Endothelial cell of umbilical vein (primary cell): ENCODE measurements at regions not wholly inside any gene's neighbourhood (a gene's known extent, or its start where the extent isn't known, plus 50 kb on each side); places are given as distances from the start of the nearest gene placed in this dataset.

Source experiments
- BruUV-seq: library from RNA; stranded (reverse); fragments of 400-500 nt; replicated peaks from 2 replicates; lab custom pipeline; 2021; lab: Mats Ljungman, UMichigan
- CTCF ChIA-PET: fragments of 300-600, 350-600 bp; sonication (Branson Sonifier 250); formaldehyde crosslinking; loops from one replicate; lab custom pipeline; 2021; ENCODE audit warnings: antibody characterized with exemption, inconsistent platforms; lab: Charles Lee
- POLR2A ChIA-PET: fragments of 300-600, 350-600 bp; sonication (Branson Sonifier 250); formaldehyde crosslinking; loops from one replicate; lab custom pipeline; 2021; ENCODE audit warnings: antibody characterized with exemption, inconsistent platforms; lab: Charles Lee
- DNase-seq: peaks from one replicate; pipeline ENCODE4 v3.0.0-alpha.2; 2011; ENCODE audit warnings: low read depth, low spot score
- FAIRE-seq: peaks from 2 replicates; lab custom pipeline; 2011; peaks lifted over from hg19 to GRCh38; lab: Jason Lieb, UNC
- H2AFZ ChIP-seq: 2 replicates; pipeline ENCODE4 v1.6.0; 2012; ENCODE audit warnings: low read depth, low read length, control low read depth, inconsistent platforms
- H3K27ac ChIP-seq: 2 replicates; pipeline ENCODE4 v1.5.1; 2011; ENCODE audit warnings: low read depth, mild to moderate bottlenecking, control low read depth, low read length, moderate library complexity; ENCODE audit not compliant: insufficient read depth
- H3K27me3 ChIP-seq, 2 experiments: 2 replicates each; pipeline versions ENCODE4 v1.6.0 to v1.6.1; 2011; ENCODE audit warnings: low read length in 2 of 2, mixed read lengths in 1 of 2; ENCODE audit not compliant: control insufficient read depth in 2 of 2, insufficient read depth in 2 of 2
- H3K36me3 ChIP-seq, 2 experiments: 2 replicates in 1 of 2; 3 replicates in 1 of 2; pipeline ENCODE4 v1.5.1; 2011; ENCODE audit warnings: low read length in 2 of 2, mild to moderate bottlenecking in 1 of 2, moderate library complexity in 1 of 2; ENCODE audit not compliant: control insufficient read depth in 2 of 2, insufficient read depth in 2 of 2; ENCODE audit errors: extremely low read depth in 1 of 2
- H3K4me1 ChIP-seq: 3 replicates; pipeline ENCODE4 v1.5.1; 2011; ENCODE audit warnings: mild to moderate bottlenecking, low read length; ENCODE audit not compliant: control insufficient read depth, insufficient read depth; ENCODE audit errors: extremely low read depth
- H3K4me2 ChIP-seq: 2 replicates; pipeline ENCODE4 v1.6.1; 2011; ENCODE audit warnings: low read length, control low read depth, mixed read lengths; ENCODE audit not compliant: insufficient read depth
- H3K4me3 ChIP-seq, 3 experiments: fragments of 200-600 bp in 1 of 3; sonication (generic), shearing (Covaris generic) in 1 of 3; replicated peaks in 1 of 3; 2 replicates each; pipeline ENCODE4 v1.5.1; 2011 to 2016; ENCODE audit warnings: control low read depth in 3 of 3, low read length in 3 of 3, mild to moderate bottlenecking in 2 of 3, inconsistent platforms in 1 of 3, low read depth in 1 of 3, moderate library complexity in 1 of 3; ENCODE audit not compliant: insufficient read depth in 1 of 3
- H3K79me2 ChIP-seq: 2 replicates; pipeline ENCODE4 v1.6.0; 2012; ENCODE audit warnings: low read length, inconsistent platforms; ENCODE audit not compliant: control insufficient read depth, insufficient read depth
- H3K9ac ChIP-seq: replicated peaks from 2 replicates; pipeline ENCODE3; 2011; ENCODE audit warnings: low read length, control low read depth; ENCODE audit not compliant: insufficient read depth; ENCODE audit errors: extremely low read depth
- H3K9me1 ChIP-seq: replicated peaks from 3 replicates; pipeline ENCODE4 v1.6.0; 2011; ENCODE audit warnings: mild to moderate bottlenecking, low read length; ENCODE audit not compliant: control insufficient read depth, insufficient read depth; ENCODE audit errors: extremely low read depth
- H3K9me3 ChIP-seq: replicated peaks from 2 replicates; pipeline ENCODE4 v1.5.1; 2012; ENCODE audit warnings: low read length, inconsistent platforms; ENCODE audit not compliant: control insufficient read depth, insufficient read depth
- H4K20me1 ChIP-seq: replicated peaks from 2 replicates; pipeline ENCODE3; 2011; ENCODE audit warnings: mild to moderate bottlenecking, low read length; ENCODE audit not compliant: control insufficient read depth, insufficient read depth; ENCODE audit errors: extremely low read depth
- CTCF ChIP-seq, 2 donors: IDR thresholded peaks; 1 replicate in 1 of 2; 2 replicates in 1 of 2; pipeline ENCODE4 v1.5.1; 2011; ENCODE audit warnings: low read length in 2 of 2, mild to moderate bottlenecking in 2 of 2, moderate library complexity in 2 of 2, control low read depth in 1 of 2, inconsistent platforms in 1 of 2, low read depth in 1 of 2; ENCODE audit not compliant: insufficient read depth in 1 of 2; ENCODE audit errors: extremely low read depth in 1 of 2
- EZH2 ChIP-seq: IDR thresholded peaks from 2 replicates; pipeline ENCODE4 v1.6.1; 2012; ENCODE audit warnings: borderline replicate concordance, low read depth, mild to moderate bottlenecking, moderate library complexity, low read length, inconsistent platforms; ENCODE audit not compliant: severe bottlenecking
- FOS ChIP-seq: IDR thresholded peaks from 2 replicates; pipeline ENCODE4 v1.6.1; 2011; ENCODE audit warnings: mild to moderate bottlenecking, low read length, moderate library complexity, borderline replicate concordance; ENCODE audit not compliant: insufficient read depth
- MAX ChIP-seq: IDR thresholded peaks from 2 replicates; pipeline ENCODE4 v1.6.1; 2011; ENCODE audit not compliant: insufficient read depth, insufficient read length
- dilution Hi-C: fragments of 300-500 bp; cut with MboI; formaldehyde crosslinking; loops from one replicate; pipeline ENCODE4 v1.15.0; 2019; ENCODE audit warnings: low sequenced_read_pairs; ENCODE audit not compliant: extremely low pct_ligation_motif_present
- intact Hi-C: fragments of 100-400 bp; cut with micrococcal nuclease; formaldehyde crosslinking; loops from one replicate; pipeline ENCODE4 v1.10.0; 2022

- TF ChIP-seq EZH2, result no peak
- TF ChIP-seq MAX, result no peak
- TF ChIP-seq CTCF (IDR thresholded peaks at IDR 0.05; ENCODE audit: extremely low read depth in 1 of 2, insufficient read depth in 1 of 2, low read depth in 1 of 2, low read length in 2 of 2), result no peak
- no peak for TF ChIP-seq FOS
- peaks cover 45 to 56% of the 10 kb centered on the region in 2 experiments for H3K27me3 ChIP-seq
- H3K9me1 ChIP-seq, result no peaks in the 10 kb centered on the region
- no peak overlapping the region for H3K4me2 ChIP-seq
- H3K36me3 ChIP-seq, result no peaks in the 10 kb centered on the region
- no peaks in the 10 kb centered on the region for H4K20me1 ChIP-seq
- H3K4me1 ChIP-seq, result peaks cover 16% of the 10 kb centered on the region
- BruUV-seq, result no TSS peak
- H3K27ac ChIP-seq, result no peak overlapping the region
- intact Hi-C loops (no loop called here), dilution Hi-C loops (no loop called here)
- no peaks in the 10 kb centered on the region for H3K79me2 ChIP-seq
- CTCF ChIA-PET, result interaction anchor here (1.0 to 6.3 kb wide), 7 partner anchors 26 to 343 kb away, joined by 3 to 42 read pairs (median 4); no protein-coding TSS in a partner anchor
- H3K9ac ChIP-seq, result no peak overlapping the region
- POLR2A ChIA-PET, result interaction anchor here (1.5 kb wide), 1 partner anchor 186 kb away, joined by 5 read pairs; no protein-coding TSS in a partner anchor
- DNase-seq (no peak), FAIRE-seq (no peak)
- H3K4me3 ChIP-seq, result no peak overlapping the region
- no peaks in the 10 kb centered on the region for H3K9me3 ChIP-seq
- H2AFZ ChIP-seq, result no peak overlapping the region
These were observed 185.2 kb upstream of the TSC22D2 start for GRCh38 chr3:150222691-150223489.
